ENCODE measurements at regions not wholly inside any gene's neighbourhood (a gene's known extent, or its start where the extent isn't known, plus 50 kb on each side); places are given as distances from the start of the nearest gene placed in this dataset.

DNA sequence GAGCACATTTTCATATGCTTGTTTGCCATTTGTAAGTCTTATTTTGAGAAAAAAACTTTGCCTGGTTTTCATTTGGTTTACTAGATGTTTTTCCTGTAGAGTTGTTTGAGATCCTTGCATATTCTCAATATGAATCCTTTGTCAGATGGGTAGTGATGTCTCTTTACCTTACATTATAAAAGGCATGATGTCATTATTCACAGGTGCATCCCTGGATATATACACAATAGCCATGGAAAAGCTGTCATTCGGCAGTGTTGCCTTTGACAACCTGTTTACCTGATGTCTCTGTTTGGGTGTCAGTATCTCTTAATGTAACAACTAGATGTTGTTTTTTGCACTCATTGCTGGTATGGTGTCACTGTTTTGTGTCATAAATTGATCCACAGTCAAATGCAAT is 58.8 kb upstream of the MAL start:
- Histone ChIP-seq H3K9me3 (ENCODE audit: control insufficient read depth in 1 of 2, insufficient read depth in 1 of 2, low read depth in 1 of 2, low read length in 2 of 2) (no peaks in the 10 kb centered on the region), H3K4me2 (ENCODE audit: low read length) (no peak overlapping the region), H3K4me1 (ENCODE audit: control insufficient read depth in 1 of 2, insufficient read depth in 2 of 2, low read length in 2 of 2) (no peaks in the 10 kb centered on the region), H3K79me2 (ENCODE audit: insufficient read depth, low read length) (no peaks in the 10 kb centered on the region), H3K9me2 (ENCODE audit: insufficient read depth) (no peaks in the 10 kb centered on the region), H3K27me3 (ENCODE audit: insufficient read depth, low read length) (peaks cover 67% of the 10 kb centered on the region), H2AFZ (ENCODE audit: low read depth, low read length, poor library complexity, severe bottlenecking) (no peak overlapping the region), H3K9ac (ENCODE audit: low read length) (no peak overlapping the region), H4K20me1 (ENCODE audit: insufficient read depth) (no peaks in the 10 kb centered on the region), H3K4me3 (replicated peaks in 1 of 2; ENCODE audit: low read depth in 1 of 2, low read length in 2 of 2) (no peak overlapping the region), H3K27ac (ENCODE audit: low read depth, low read length) (no peak overlapping the region), H3K36me3 (ENCODE audit: control insufficient read depth in 1 of 2, insufficient read depth in 2 of 2, low read length in 2 of 2) (no peaks in the 10 kb centered on the region)
- no TSS peak for BruUV-seq (replicated peaks)
- intact Hi-C loops (cut with micrococcal nuclease), result no loop called here
- TF ChIP-seq CTCF (IDR thresholded peaks at IDR 0.05 in 2 of 3, conservative IDR thresholded peaks at IDR 0.05 in 1 of 3; ENCODE audit: borderline replicate concordance in 1 of 3, insufficient read depth in 1 of 3, low read depth in 2 of 3, low read length in 2 of 3) (no peak), ELF1 (IDR thresholded peaks at IDR 0.05; ENCODE audit: borderline replicate concordance, low read depth) (no peak), SRF (IDR thresholded peaks at IDR 0.05; ENCODE audit: low read depth) (no peak), TCF7L2 (IDR thresholded peaks at IDR 0.05; ENCODE audit: borderline replicate concordance, extremely low read depth, insufficient read depth, insufficient read length) (no peak), YY1 (IDR thresholded peaks at IDR 0.05; ENCODE audit: extremely low read depth, insufficient replicate concordance, low read depth, low read length) (no peak), EGR1 (IDR thresholded peaks at IDR 0.05; ENCODE audit: low read depth) (no peak)
- TF ChIP-seq, protein P1, sequence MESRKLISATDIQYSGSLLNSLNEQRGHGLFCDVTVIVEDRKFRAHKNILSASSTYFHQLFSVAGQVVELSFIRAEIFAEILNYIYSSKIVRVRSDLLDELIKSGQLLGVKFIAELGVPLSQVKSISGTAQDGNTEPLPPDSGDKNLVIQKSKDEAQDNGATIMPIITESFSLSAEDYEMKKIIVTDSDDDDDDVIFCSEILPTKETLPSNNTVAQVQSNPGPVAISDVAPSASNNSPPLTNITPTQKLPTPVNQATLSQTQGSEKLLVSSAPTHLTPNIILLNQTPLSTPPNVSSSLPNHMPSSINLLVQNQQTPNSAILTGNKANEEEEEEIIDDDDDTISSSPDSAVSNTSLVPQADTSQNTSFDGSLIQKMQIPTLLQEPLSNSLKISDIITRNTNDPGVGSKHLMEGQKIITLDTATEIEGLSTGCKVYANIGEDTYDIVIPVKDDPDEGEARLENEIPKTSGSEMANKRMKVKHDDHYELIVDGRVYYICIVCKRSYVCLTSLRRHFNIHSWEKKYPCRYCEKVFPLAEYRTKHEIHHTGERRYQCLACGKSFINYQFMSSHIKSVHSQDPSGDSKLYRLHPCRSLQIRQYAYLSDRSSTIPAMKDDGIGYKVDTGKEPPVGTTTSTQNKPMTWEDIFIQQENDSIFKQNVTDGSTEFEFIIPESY (IDR thresholded peaks at IDR 0.05; ENCODE audit: extremely low read depth, insufficient replicate concordance, low read length), result no peak
- no peak for DNase-seq (ENCODE audit: low read depth, low spot score)
- ChIA-PET CTCF (no interaction called here), POLR2A (no interaction called here), RAD21 (ENCODE audit: low non-redundant PET in 1 of 2, low total read pairs in 2 of 2, uncharacterized antibody in 2 of 2, unreplicated experiment in 2 of 2) (no interaction called here)
- no peak for ATAC-seq
